ENCODE measurements at regions not wholly inside any gene's neighbourhood (a gene's known extent, or its start where the extent isn't known, plus 50 kb on each side); places are given as distances from the start of the nearest gene placed in this dataset.

GRCh38 chr6:94498099-94498498 is 1078.7 kb upstream of the EPHA7 start:
- no peak for ATAC-seq
- TF ChIP-seq ISL1 (CRISPR knock-in tag; IDR thresholded peaks at IDR 0.05) (no peak), ESRRG (CRISPR knock-in tag; IDR thresholded peaks at IDR 0.05) (no peak), CSDC2 (CRISPR knock-in tag; IDR thresholded peaks at IDR 0.05) (no peak), ZC3H10 (CRISPR knock-in tag; IDR thresholded peaks at IDR 0.05) (no peak), CSRNP3 (CRISPR knock-in tag; IDR thresholded peaks at IDR 0.05) (no peak), GLIS3 (CRISPR knock-in tag; IDR thresholded peaks at IDR 0.05) (no peak), TCF4 (CRISPR knock-in tag; IDR thresholded peaks at IDR 0.05; ENCODE audit: borderline replicate concordance) (no peak), PATZ1 (CRISPR knock-in tag; IDR thresholded peaks at IDR 0.05; ENCODE audit: borderline replicate concordance) (no peak), BACH2 (CRISPR knock-in tag; IDR thresholded peaks at IDR 0.05; ENCODE audit: borderline replicate concordance) (no peak), ARNTL (CRISPR knock-in tag; IDR thresholded peaks at IDR 0.05; ENCODE audit: borderline replicate concordance, low read depth) (no peak), SNAI2 (CRISPR knock-in tag; IDR thresholded peaks at IDR 0.05) (no peak), OSR1 (CRISPR knock-in tag; IDR thresholded peaks at IDR 0.05) (no peak), PPARA (CRISPR knock-in tag; IDR thresholded peaks at IDR 0.05; ENCODE audit: borderline replicate concordance) (no peak), TSHZ2 (CRISPR knock-in tag; IDR thresholded peaks at IDR 0.05) (no peak), POU6F1 (CRISPR knock-in tag; IDR thresholded peaks at IDR 0.05; ENCODE audit: borderline replicate concordance, low read depth) (no peak), ZFP3 (CRISPR knock-in tag; IDR thresholded peaks at IDR 0.05) (no peak)

- no peak for ATAC-seq
- no peak for TF ChIP-seq ZFP30 (CRISPR knock-in tag; IDR thresholded peaks at IDR 0.05)
- TF ChIP-seq ISL1 (CRISPR knock-in tag; IDR thresholded peaks at IDR 0.05), result no peak
- no peak for TF ChIP-seq GLIS3 (CRISPR knock-in tag; IDR thresholded peaks at IDR 0.05)
- no peak for TF ChIP-seq CREB5 (CRISPR knock-in tag; IDR thresholded peaks at IDR 0.05; ENCODE audit: low read depth)
- TF ChIP-seq CSDC2 (CRISPR knock-in tag; IDR thresholded peaks at IDR 0.05), result no peak
Observed at GRCh38 chr6:94494500-94494899, 1075.1 kb upstream of the EPHA7 start.

- no peak for ATAC-seq
- TF ChIP-seq CSDC2 (CRISPR knock-in tag; IDR thresholded peaks at IDR 0.05), result no peak
- no peak for TF ChIP-seq TCF4 (CRISPR knock-in tag; IDR thresholded peaks at IDR 0.05; ENCODE audit: borderline replicate concordance)
- no peak for TF ChIP-seq SNAI2 (CRISPR knock-in tag; IDR thresholded peaks at IDR 0.05)
- no peak for TF ChIP-seq CSRNP3 (CRISPR knock-in tag; IDR thresholded peaks at IDR 0.05)
- no peak for TF ChIP-seq GLIS3 (CRISPR knock-in tag; IDR thresholded peaks at IDR 0.05)
- TF ChIP-seq ARNTL (CRISPR knock-in tag; IDR thresholded peaks at IDR 0.05; ENCODE audit: borderline replicate concordance, low read depth), result no peak
- TF ChIP-seq ZNF565 (CRISPR knock-in tag; conservative IDR thresholded peaks at IDR 0.05; ENCODE audit: low read depth), result no peak
- TF ChIP-seq ZC3H10 (CRISPR knock-in tag; IDR thresholded peaks at IDR 0.05), result no peak
- TF ChIP-seq ZFP30 (CRISPR knock-in tag; IDR thresholded peaks at IDR 0.05), result no peak
- TF ChIP-seq ISL1 (CRISPR knock-in tag; IDR thresholded peaks at IDR 0.05), result no peak
- no peak for TF ChIP-seq PPARA (CRISPR knock-in tag; IDR thresholded peaks at IDR 0.05; ENCODE audit: borderline replicate concordance)
- TF ChIP-seq RARB (CRISPR knock-in tag; IDR thresholded peaks at IDR 0.05), result no peak
Observed at GRCh38 chr6:94487371-94487770, 1068.0 kb upstream of the EPHA7 start.

Data from SK-N-SH treated with all-trans-retinoic acid at 6 μM for 48 hours (cell line).